Activated CD8-positive, alpha-beta T cell treated with anti-CD3 and anti-CD28 coated beads, Interleukin-2, amount 10 ng/mL, durations not matched to agents 7 days and 5 days (primary cell): ENCODE measurements at regions not wholly inside any gene's neighbourhood (a gene's known extent, or its start where the extent isn't known, plus 50 kb on each side); places are given as distances from the start of the nearest gene placed in this dataset.

Experiments
- ATAC-seq: fragments of 150-1000 bp; cut with Tn5 transposase; one replicate; pipeline ENCODE4 v1.10.0; 2021; ENCODE audit warnings: moderate library complexity
- CTCF ChIA-PET: fragments of 350-600 bp; sonication (Branson Sonifier 250); formaldehyde crosslinking; loops from one replicate; lab custom pipeline; 2021; ENCODE audit warnings: antibody characterized with exemption; lab: Charles Lee
- POLR2A ChIA-PET: fragments of 350-600 bp; sonication (Branson Sonifier 250); formaldehyde crosslinking; loops from one replicate; lab custom pipeline; 2021; ENCODE audit warnings: antibody characterized with exemption; lab: Charles Lee
- DNase-seq: peaks from one replicate; pipeline ENCODE4 v3.0.0-alpha.2; 2020
- H3K27ac Mint-ChIP-seq: one replicate; pipeline ENCODE4 v1.8.0; 2021; ENCODE audit warnings: mild to moderate bottlenecking, mixed read lengths
- H3K27me3 Mint-ChIP-seq: one replicate; pipeline ENCODE4 v1.8.0; 2021; ENCODE audit warnings: low read depth, mixed read lengths
- H3K36me3 Mint-ChIP-seq: one replicate; pipeline ENCODE4 v1.8.0; 2021; ENCODE audit warnings: low read depth, mixed read lengths
- H3K4me1 Mint-ChIP-seq: one replicate; pipeline ENCODE4 v1.8.0; 2021; ENCODE audit warnings: low read depth, mixed read lengths
- H3K4me3 Mint-ChIP-seq: one replicate; pipeline ENCODE4 v1.8.0; 2021; ENCODE audit warnings: mild to moderate bottlenecking, mixed read lengths
- H3K9me3 Mint-ChIP-seq: one replicate; pipeline ENCODE4 v1.8.0; 2022; ENCODE audit warnings: mixed read lengths; ENCODE audit not compliant: insufficient read depth

GRCh38 chr4:20302336-20302735 lies 50.6 kb downstream of the SLIT2 start:
- H3K4me3 Mint-ChIP-seq: no peak overlapping the region
- H3K9me3 Mint-ChIP-seq: no peaks in the 10 kb centered on the region
- POLR2A ChIA-PET: no interaction called here
- ATAC-seq: no peak
- H3K27ac Mint-ChIP-seq: no peak overlapping the region
- CTCF ChIA-PET: no interaction called here
- no peaks in the 10 kb centered on the region for H3K27me3 Mint-ChIP-seq
- DNase-seq: no peak
- no peaks in the 10 kb centered on the region for H3K36me3 Mint-ChIP-seq
- H3K4me1 Mint-ChIP-seq: no peaks in the 10 kb centered on the region

- ATAC-seq: no peak
- ChIA-PET CTCF (no interaction called here), POLR2A (no interaction called here)
- Mint-ChIP-seq H3K4me3 (no peak overlapping the region), H3K27me3 (no peaks in the 10 kb centered on the region), H3K9me3 (no peaks in the 10 kb centered on the region), H3K27ac (no peak overlapping the region), H3K4me1 (no peaks in the 10 kb centered on the region), H3K36me3 (no peaks in the 10 kb centered on the region)
- no peak for DNase-seq
Measured at GRCh38 chr4:20305976-20306375, 54.3 kb downstream of the SLIT2 start.

- DNase-seq (no peak), ATAC-seq (no peak)
- Mint-ChIP-seq H3K27me3 (no peaks in the 10 kb centered on the region), H3K27ac (no peak overlapping the region), H3K36me3 (no peaks in the 10 kb centered on the region), H3K9me3 (no peaks in the 10 kb centered on the region), H3K4me1 (no peaks in the 10 kb centered on the region), H3K4me3 (no peak overlapping the region)
- ChIA-PET POLR2A (interaction anchor here (0.6 kb wide), 1 partner anchor 26 kb away, joined by 3 read pairs; no protein-coding TSS in a partner anchor), CTCF (no interaction called here)
Measured at GRCh38 chr4:20311856-20312255, 60.2 kb downstream of the SLIT2 start.

GRCh38 chr4:20313237-20314030 lies 61.7 kb downstream of the SLIT2 start:
- Mint-ChIP-seq H3K27me3 (no peaks in the 10 kb centered on the region), H3K4me1 (no peaks in the 10 kb centered on the region), H3K27ac (no peak overlapping the region), H3K9me3 (no peaks in the 10 kb centered on the region), H3K4me3 (no peak overlapping the region), H3K36me3 (no peaks in the 10 kb centered on the region)
- CTCF ChIA-PET: no interaction called here
- DNase-seq (no peak), ATAC-seq (no peak)
- POLR2A ChIA-PET: no interaction called here

- no peaks in the 10 kb centered on the region for H3K27me3 Mint-ChIP-seq
- H3K27ac Mint-ChIP-seq: no peak overlapping the region
- ChIA-PET POLR2A (no interaction called here), CTCF (no interaction called here)
- ATAC-seq: no peak
- H3K36me3 Mint-ChIP-seq: no peaks in the 10 kb centered on the region
- DNase-seq: no peak
- H3K4me1 Mint-ChIP-seq: no peaks in the 10 kb centered on the region
- H3K4me3 Mint-ChIP-seq: no peak overlapping the region
- no peaks in the 10 kb centered on the region for H3K9me3 Mint-ChIP-seq
Measured at GRCh38 chr4:20317424-20317985, 65.8 kb downstream of the SLIT2 start.

GRCh38 chr4:20318001-20318908 lies 66.5 kb downstream of the SLIT2 start:
- CTCF ChIA-PET: no interaction called here
- no peaks in the 10 kb centered on the region for H3K27me3 Mint-ChIP-seq
- H3K4me1 Mint-ChIP-seq: no peaks in the 10 kb centered on the region
- DNase-seq: no peak
- POLR2A ChIA-PET: no interaction called here
- no peaks in the 10 kb centered on the region for H3K9me3 Mint-ChIP-seq
- H3K4me3 Mint-ChIP-seq: no peak overlapping the region
- no peak for ATAC-seq
- no peaks in the 10 kb centered on the region for H3K36me3 Mint-ChIP-seq
- H3K27ac Mint-ChIP-seq: no peak overlapping the region

- POLR2A ChIA-PET: no interaction called here
- no peaks in the 10 kb centered on the region for H3K9me3 Mint-ChIP-seq
- ATAC-seq (no peak), DNase-seq (no peak)
- no peaks in the 10 kb centered on the region for H3K27me3 Mint-ChIP-seq
- no peak overlapping the region for H3K4me3 Mint-ChIP-seq
- no peaks in the 10 kb centered on the region for H3K36me3 Mint-ChIP-seq
- CTCF ChIA-PET: no interaction called here
- no peaks in the 10 kb centered on the region for H3K4me1 Mint-ChIP-seq
- H3K27ac Mint-ChIP-seq: no peak overlapping the region
Measured at GRCh38 chr4:20318909-20319277, 67.2 kb downstream of the SLIT2 start.

GRCh38 chr4:20319825-20320612 lies 68.3 kb downstream of the SLIT2 start:
- Mint-ChIP-seq H3K9me3 (no peaks in the 10 kb centered on the region), H3K36me3 (no peaks in the 10 kb centered on the region), H3K27ac (no peak overlapping the region), H3K4me3 (no peak overlapping the region), H3K27me3 (no peaks in the 10 kb centered on the region), H3K4me1 (no peaks in the 10 kb centered on the region)
- no peak for DNase-seq
- CTCF ChIA-PET: no interaction called here
- no peak for ATAC-seq
- POLR2A ChIA-PET: no interaction called here

GRCh38 chr4:20323991-20324390 lies 72.3 kb downstream of the SLIT2 start:
- Mint-ChIP-seq H3K4me1 (no peaks in the 10 kb centered on the region), H3K27ac (no peak overlapping the region), H3K9me3 (no peaks in the 10 kb centered on the region), H3K27me3 (no peaks in the 10 kb centered on the region), H3K36me3 (no peaks in the 10 kb centered on the region), H3K4me3 (no peak overlapping the region)
- ChIA-PET POLR2A (no interaction called here), CTCF (no interaction called here)
- DNase-seq: no peak
- ATAC-seq: no peak

GRCh38 chr4:20326460-20326859 lies 74.8 kb downstream of the SLIT2 start:
- ChIA-PET POLR2A (no interaction called here), CTCF (no interaction called here)
- Mint-ChIP-seq H3K27ac (no peak overlapping the region), H3K4me1 (no peaks in the 10 kb centered on the region), H3K9me3 (no peaks in the 10 kb centered on the region), H3K27me3 (no peaks in the 10 kb centered on the region), H3K36me3 (no peaks in the 10 kb centered on the region), H3K4me3 (no peak overlapping the region)
- ATAC-seq: no peak
- DNase-seq: no peak

GRCh38 chr4:20326977-20327376 lies 75.3 kb downstream of the SLIT2 start:
- no peak overlapping the region for H3K4me3 Mint-ChIP-seq
- no peaks in the 10 kb centered on the region for H3K36me3 Mint-ChIP-seq
- H3K4me1 Mint-ChIP-seq: no peaks in the 10 kb centered on the region
- H3K27me3 Mint-ChIP-seq: no peaks in the 10 kb centered on the region
- H3K9me3 Mint-ChIP-seq: no peaks in the 10 kb centered on the region
- ChIA-PET CTCF (no interaction called here), POLR2A (no interaction called here)
- DNase-seq: no peak
- no peak for ATAC-seq
- no peak overlapping the region for H3K27ac Mint-ChIP-seq
